ENCODE measurements at regions not wholly inside any gene's neighbourhood (a gene's known extent, or its start where the extent isn't known, plus 50 kb on each side); places are given as distances from the start of the nearest gene placed in this dataset.

GRCh38 chr4:159010563-159011260 is 92.2 kb upstream of the RAPGEF2 start:
- H3K36me3 Mint-ChIP-seq (ENCODE audit: unreplicated experiment) = no peaks in the 10 kb centered on the region
- H3K27ac Mint-ChIP-seq (ENCODE audit: unreplicated experiment) = no peak overlapping the region
- DNase-seq (ENCODE audit: extremely low spot score, unreplicated experiment) = no peak
- no peaks in the 10 kb centered on the region for H3K27me3 Mint-ChIP-seq (ENCODE audit: unreplicated experiment)
- no peak for TF ChIP-seq CTCF (IDR thresholded peaks at IDR 0.05)
- peaks cover 5% of the 10 kb centered on the region for H3K4me1 Mint-ChIP-seq (ENCODE audit: unreplicated experiment)
- no peak overlapping the region for H3K4me3 Mint-ChIP-seq (ENCODE audit: unreplicated experiment)
- no peaks in the 10 kb centered on the region for H3K9me3 Mint-ChIP-seq (ENCODE audit: unreplicated experiment)

GRCh38 chr4:159012381-159012780 is 90.5 kb upstream of the RAPGEF2 start:
- no peak for TF ChIP-seq CTCF (IDR thresholded peaks at IDR 0.05)
- peaks cover 11% of the 10 kb centered on the region for H3K4me1 Mint-ChIP-seq (ENCODE audit: unreplicated experiment)
- H3K27me3 Mint-ChIP-seq (ENCODE audit: unreplicated experiment) = no peaks in the 10 kb centered on the region
- DNase-seq (ENCODE audit: extremely low spot score, unreplicated experiment) = no peak
- no peaks in the 10 kb centered on the region for H3K9me3 Mint-ChIP-seq (ENCODE audit: unreplicated experiment)
- H3K4me3 Mint-ChIP-seq (ENCODE audit: unreplicated experiment) = no peak overlapping the region
- no peaks in the 10 kb centered on the region for H3K36me3 Mint-ChIP-seq (ENCODE audit: unreplicated experiment)
- H3K27ac Mint-ChIP-seq (ENCODE audit: unreplicated experiment) = no peak overlapping the region

- no peaks in the 10 kb centered on the region for H3K9me3 Mint-ChIP-seq (ENCODE audit: unreplicated experiment)
- no peak overlapping the region for H3K4me3 Mint-ChIP-seq (ENCODE audit: unreplicated experiment)
- TF ChIP-seq CTCF (IDR thresholded peaks at IDR 0.05) = no peak
Observed at GRCh38 chr4:159013692-159014091, 89.2 kb upstream of the RAPGEF2 start.

GRCh38 chr4:159014859-159015258 is 88.0 kb upstream of the RAPGEF2 start:
- DNase-seq (ENCODE audit: extremely low spot score, unreplicated experiment) = no peak
- H3K4me3 Mint-ChIP-seq (ENCODE audit: unreplicated experiment) = no peak overlapping the region
- no peaks in the 10 kb centered on the region for H3K9me3 Mint-ChIP-seq (ENCODE audit: unreplicated experiment)
- TF ChIP-seq CTCF (IDR thresholded peaks at IDR 0.05) = no peak
- H3K4me1 Mint-ChIP-seq (ENCODE audit: unreplicated experiment) = peaks cover 11% of the 10 kb centered on the region
- no peaks in the 10 kb centered on the region for H3K27me3 Mint-ChIP-seq (ENCODE audit: unreplicated experiment)
- no peak overlapping the region for H3K27ac Mint-ChIP-seq (ENCODE audit: unreplicated experiment)
- no peaks in the 10 kb centered on the region for H3K36me3 Mint-ChIP-seq (ENCODE audit: unreplicated experiment)

More at GRCh38 chr4:159013692-159014091, 89.2 kb upstream of the RAPGEF2 start:
- Mint-ChIP-seq H3K4me1 (ENCODE audit: unreplicated experiment) (peaks cover 11% of the 10 kb centered on the region), H3K27me3 (ENCODE audit: unreplicated experiment) (no peaks in the 10 kb centered on the region), H3K27ac (ENCODE audit: unreplicated experiment) (no peak overlapping the region), H3K36me3 (ENCODE audit: unreplicated experiment) (no peaks in the 10 kb centered on the region)
- no peak for DNase-seq (ENCODE audit: extremely low spot score, unreplicated experiment)

GRCh38 chr4:159015841-159016240 is 87.0 kb upstream of the RAPGEF2 start:
- H3K4me1 Mint-ChIP-seq (ENCODE audit: unreplicated experiment) = peaks cover 11% of the 10 kb centered on the region
- H3K4me3 Mint-ChIP-seq (ENCODE audit: unreplicated experiment) = no peak overlapping the region
- no peak for DNase-seq (ENCODE audit: extremely low spot score, unreplicated experiment)
- H3K36me3 Mint-ChIP-seq (ENCODE audit: unreplicated experiment) = no peaks in the 10 kb centered on the region
- TF ChIP-seq CTCF (IDR thresholded peaks at IDR 0.05) = no peak
- H3K9me3 Mint-ChIP-seq (ENCODE audit: unreplicated experiment) = no peaks in the 10 kb centered on the region
- H3K27me3 Mint-ChIP-seq (ENCODE audit: unreplicated experiment) = no peaks in the 10 kb centered on the region
- no peak overlapping the region for H3K27ac Mint-ChIP-seq (ENCODE audit: unreplicated experiment)

All from osteocyte (in vitro differentiated cells).